ENCODE measurements at regions not wholly inside any gene's neighbourhood (a gene's known extent, or its start where the extent isn't known, plus 50 kb on each side); places are given as distances from the start of the nearest gene placed in this dataset.

DNA sequence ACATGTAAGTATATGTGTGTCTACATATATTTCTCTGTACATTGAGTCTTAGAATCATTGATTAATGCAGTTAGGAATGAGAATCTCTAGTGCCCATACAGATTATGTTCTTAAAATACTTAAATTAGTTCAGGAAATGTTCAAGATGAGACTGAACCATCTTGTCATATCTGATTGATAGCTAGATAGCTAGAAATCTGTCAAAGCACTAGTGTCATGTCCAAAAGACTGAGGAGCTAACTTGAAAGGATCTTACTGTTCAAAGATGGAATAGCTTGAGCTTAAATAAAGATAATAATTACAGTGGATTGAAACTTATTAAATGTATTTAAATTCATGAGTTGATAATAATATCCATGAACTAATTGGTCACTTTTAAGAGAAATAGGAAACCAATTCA, 191.7 kb upstream of the TCF21 start:
- Mint-ChIP-seq H3K27ac (ENCODE audit: unreplicated experiment) (no peak overlapping the region), H3K4me3 (ENCODE audit: unreplicated experiment) (no peak overlapping the region), H3K36me3 (ENCODE audit: low read depth) (no peaks in the 10 kb centered on the region), H3K4me1 (ENCODE audit: low read depth) (peaks cover 11% of the 10 kb centered on the region), H3K27me3 (ENCODE audit: low read depth) (no peaks in the 10 kb centered on the region), H3K9me3 (ENCODE audit: low read depth) (peaks cover 8% of the 10 kb centered on the region)
- no peak for DNase-seq (ENCODE audit: low spot score)
- TF ChIP-seq, protein P1, sequence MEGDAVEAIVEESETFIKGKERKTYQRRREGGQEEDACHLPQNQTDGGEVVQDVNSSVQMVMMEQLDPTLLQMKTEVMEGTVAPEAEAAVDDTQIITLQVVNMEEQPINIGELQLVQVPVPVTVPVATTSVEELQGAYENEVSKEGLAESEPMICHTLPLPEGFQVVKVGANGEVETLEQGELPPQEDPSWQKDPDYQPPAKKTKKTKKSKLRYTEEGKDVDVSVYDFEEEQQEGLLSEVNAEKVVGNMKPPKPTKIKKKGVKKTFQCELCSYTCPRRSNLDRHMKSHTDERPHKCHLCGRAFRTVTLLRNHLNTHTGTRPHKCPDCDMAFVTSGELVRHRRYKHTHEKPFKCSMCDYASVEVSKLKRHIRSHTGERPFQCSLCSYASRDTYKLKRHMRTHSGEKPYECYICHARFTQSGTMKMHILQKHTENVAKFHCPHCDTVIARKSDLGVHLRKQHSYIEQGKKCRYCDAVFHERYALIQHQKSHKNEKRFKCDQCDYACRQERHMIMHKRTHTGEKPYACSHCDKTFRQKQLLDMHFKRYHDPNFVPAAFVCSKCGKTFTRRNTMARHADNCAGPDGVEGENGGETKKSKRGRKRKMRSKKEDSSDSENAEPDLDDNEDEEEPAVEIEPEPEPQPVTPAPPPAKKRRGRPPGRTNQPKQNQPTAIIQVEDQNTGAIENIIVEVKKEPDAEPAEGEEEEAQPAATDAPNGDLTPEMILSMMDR (IDR thresholded peaks at IDR 0.05), result no peak

DNA sequence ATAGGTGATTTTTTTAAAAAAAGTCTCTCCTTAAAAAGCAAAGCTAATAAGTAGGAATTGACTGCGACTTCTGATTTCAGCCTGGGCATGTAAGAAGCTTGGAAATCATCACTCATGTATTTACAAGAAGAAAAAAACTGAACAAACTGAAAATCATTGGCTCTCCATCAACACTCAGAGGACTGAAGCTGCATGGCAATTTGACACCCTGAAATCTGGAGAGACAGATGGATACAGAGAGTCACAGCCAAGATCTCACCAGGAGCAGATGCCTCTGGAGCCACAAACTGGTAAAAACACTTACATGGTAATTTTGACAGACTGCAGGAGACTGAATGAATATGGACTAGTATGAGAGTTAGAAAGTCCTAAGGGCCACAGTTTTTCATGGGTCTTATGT, 191.2 kb upstream of the TCF21 start:
- H3K9me3 Mint-ChIP-seq (ENCODE audit: low read depth), result peaks cover 8% of the 10 kb centered on the region
- H3K27me3 Mint-ChIP-seq (ENCODE audit: low read depth), result no peaks in the 10 kb centered on the region
- no peak for DNase-seq (ENCODE audit: low spot score)
- H3K36me3 Mint-ChIP-seq (ENCODE audit: low read depth), result no peaks in the 10 kb centered on the region
- no peak overlapping the region for H3K27ac Mint-ChIP-seq (ENCODE audit: unreplicated experiment)
- peaks cover 12% of the 10 kb centered on the region for H3K4me1 Mint-ChIP-seq (ENCODE audit: low read depth)
- TF ChIP-seq, protein P1 (IDR thresholded peaks at IDR 0.05), result no peak
- H3K4me3 Mint-ChIP-seq (ENCODE audit: unreplicated experiment), result no peak overlapping the region

DNA sequence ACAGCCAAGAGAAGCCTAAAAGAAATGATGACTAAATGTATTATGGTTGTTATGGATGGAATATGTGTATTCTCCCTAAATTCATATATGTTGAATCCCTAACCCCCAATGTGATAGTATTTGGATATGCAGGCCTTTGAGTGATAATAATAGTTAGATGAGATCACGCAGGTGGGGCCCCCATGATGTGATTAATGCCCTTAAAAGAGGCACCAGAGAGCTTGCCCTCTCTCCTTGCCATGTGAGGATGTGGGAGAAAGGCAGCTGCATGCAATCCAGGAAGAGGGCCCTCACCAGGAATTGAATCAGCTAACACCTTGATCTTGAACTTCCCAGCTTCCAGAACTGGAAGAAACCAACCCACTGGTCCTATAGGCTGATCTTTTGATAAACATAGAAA, 190.6 kb upstream of the TCF21 start:
- DNase-seq (ENCODE audit: low spot score), result no peak
- Mint-ChIP-seq H3K27me3 (ENCODE audit: low read depth) (no peaks in the 10 kb centered on the region), H3K9me3 (ENCODE audit: low read depth) (peaks cover 7% of the 10 kb centered on the region), H3K27ac (ENCODE audit: unreplicated experiment) (no peak overlapping the region), H3K4me3 (ENCODE audit: unreplicated experiment) (no peak overlapping the region), H3K4me1 (ENCODE audit: low read depth) (peaks cover 12% of the 10 kb centered on the region), H3K36me3 (ENCODE audit: low read depth) (no peaks in the 10 kb centered on the region)
- TF ChIP-seq, protein P1 (IDR thresholded peaks at IDR 0.05), result no peak

DNA sequence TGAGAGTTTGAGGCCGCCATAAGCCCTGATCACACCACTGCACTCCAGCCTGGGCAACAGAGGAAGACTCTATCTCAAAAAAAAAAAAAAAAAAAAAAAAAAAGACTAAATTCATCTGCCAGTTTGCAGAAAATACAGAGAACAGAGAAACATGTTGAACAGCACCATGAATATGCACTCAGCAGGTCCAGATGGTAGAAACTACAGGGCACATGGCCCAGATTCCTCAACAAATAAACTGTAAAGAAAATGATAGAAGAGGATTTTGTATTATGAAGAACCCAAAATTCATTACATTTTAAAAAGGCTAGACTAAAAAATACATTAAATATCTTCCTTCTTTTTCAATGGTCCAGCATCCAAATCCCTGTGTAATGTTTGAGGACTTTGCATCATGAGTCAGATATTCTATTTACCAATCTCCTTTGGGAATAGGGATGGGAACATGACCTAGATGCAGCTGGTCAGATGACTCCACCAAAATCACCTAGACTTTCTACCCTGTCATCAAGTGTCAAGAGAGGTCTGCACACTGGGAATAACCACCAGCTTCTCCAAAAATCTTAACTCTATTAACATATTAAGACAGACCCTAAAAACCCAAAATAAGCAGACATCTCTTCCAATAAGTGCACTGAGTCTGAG, 189.1 kb upstream of the TCF21 start:
- no peaks in the 10 kb centered on the region for H3K36me3 Mint-ChIP-seq (ENCODE audit: low read depth)
- H3K4me1 Mint-ChIP-seq (ENCODE audit: low read depth), result peaks cover 22% of the 10 kb centered on the region
- H3K9me3 Mint-ChIP-seq (ENCODE audit: low read depth), result peaks cover 4% of the 10 kb centered on the region
- H3K4me3 Mint-ChIP-seq (ENCODE audit: unreplicated experiment), result no peak overlapping the region
- TF ChIP-seq, protein P1 (IDR thresholded peaks at IDR 0.05), result no peak
- H3K27me3 Mint-ChIP-seq (ENCODE audit: low read depth), result no peaks in the 10 kb centered on the region
- H3K27ac Mint-ChIP-seq (ENCODE audit: unreplicated experiment), result no peak overlapping the region
- no peak for DNase-seq (ENCODE audit: low spot score)

DNA sequence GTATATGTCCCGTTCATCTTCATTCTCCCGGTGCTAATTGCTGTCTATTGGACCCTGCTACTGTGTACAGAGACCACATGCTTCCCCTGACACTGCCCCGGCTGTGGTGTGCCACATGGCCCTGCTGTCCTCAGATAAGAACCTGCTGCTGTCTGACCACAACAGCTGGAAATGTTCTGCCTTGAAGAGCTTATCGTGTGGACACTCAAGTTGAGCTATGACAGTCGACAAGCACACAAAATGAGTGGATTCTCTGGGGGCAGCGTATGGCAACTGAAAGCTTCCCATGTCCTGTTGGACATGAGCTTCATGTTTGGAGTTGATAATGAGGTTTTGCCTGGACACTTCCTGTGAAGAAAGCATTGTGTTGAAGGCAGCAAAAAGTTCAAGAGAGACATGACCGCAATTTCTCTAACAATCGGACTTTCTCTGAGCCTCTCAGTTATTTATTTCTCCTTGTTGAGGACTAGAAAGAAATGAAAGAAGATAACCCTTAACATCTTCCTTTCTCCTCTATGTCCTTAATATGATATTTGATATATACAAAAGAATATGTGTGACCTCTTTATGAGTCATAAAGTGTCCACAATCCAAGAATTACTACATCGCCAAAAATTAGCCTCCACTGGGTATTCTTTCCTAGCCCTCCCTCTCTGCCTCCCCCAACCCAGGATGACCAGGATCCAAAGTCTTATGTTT, 187.1 kb upstream of the TCF21 start:
- DNase-seq (ENCODE audit: low spot score), result no peak
- Mint-ChIP-seq H3K27me3 (ENCODE audit: low read depth) (no peaks in the 10 kb centered on the region), H3K9me3 (ENCODE audit: low read depth) (peaks cover 4% of the 10 kb centered on the region), H3K4me1 (ENCODE audit: low read depth) (peaks cover 41% of the 10 kb centered on the region), H3K27ac (ENCODE audit: unreplicated experiment) (no peak overlapping the region), H3K36me3 (ENCODE audit: low read depth) (no peaks in the 10 kb centered on the region), H3K4me3 (ENCODE audit: unreplicated experiment) (no peak overlapping the region)
- TF ChIP-seq, protein P1 (IDR thresholded peaks at IDR 0.05), result no peak
